MCF 10A (cell line): ENCODE measurements at regions not wholly inside any gene's neighbourhood (a gene's known extent, or its start where the extent isn't known, plus 50 kb on each side); places are given as distances from the start of the nearest gene placed in this dataset.

Experiments used
- BruUV-seq: library from RNA; stranded (reverse); fragments of 400-500 nt; replicated peaks from 2 replicates; lab custom pipeline; 2021; lab: Mats Ljungman, UMichigan
- CTCF ChIA-PET: fragments of 300-600 bp; sonication (Branson Sonifier 250); formaldehyde crosslinking; extraction: SDS; loops from one replicate; lab custom pipeline; 2021; ENCODE audit warnings: antibody characterized with exemption, inconsistent platforms; lab: Yijun Ruan, JAX
- POLR2A ChIA-PET: fragments of 300-600, 350-650 bp; sonication (Branson Sonifier 250); formaldehyde crosslinking; extraction: SDS; loops from one replicate; lab custom pipeline; 2020; ENCODE audit warnings: antibody characterized with exemption, inconsistent platforms; lab: Yijun Ruan, JAX
- DNase-seq: peaks from one replicate; pipeline ENCODE4 v3.0.0-alpha.2; 2018; ENCODE audit not compliant: unreplicated experiment
- H3K27ac Mint-ChIP-seq: one replicate; pipeline ENCODE4 v1.8.0; 2022; ENCODE audit warnings: mild to moderate bottlenecking, low read depth, mixed read lengths; ENCODE audit not compliant: unreplicated experiment
- H3K27me3 Mint-ChIP-seq: one replicate; pipeline ENCODE4 v1.8.0; 2022; ENCODE audit warnings: mixed read lengths; ENCODE audit not compliant: insufficient read depth, unreplicated experiment
- H3K36me3 Mint-ChIP-seq: one replicate; pipeline ENCODE4 v1.8.0; 2022; ENCODE audit warnings: mild to moderate bottlenecking, moderate library complexity, mixed read lengths; ENCODE audit not compliant: insufficient read depth, unreplicated experiment
- H3K4me1 Mint-ChIP-seq: one replicate; pipeline ENCODE4 v1.8.0; 2022; ENCODE audit warnings: mixed read lengths; ENCODE audit not compliant: insufficient read depth, unreplicated experiment
- H3K4me3 Mint-ChIP-seq: one replicate; pipeline ENCODE4 v1.8.0; 2022; ENCODE audit warnings: mild to moderate bottlenecking, moderate library complexity, mixed read lengths; ENCODE audit not compliant: unreplicated experiment
- H3K9me3 Mint-ChIP-seq: one replicate; pipeline ENCODE4 v1.8.0; 2022; ENCODE audit warnings: mixed read lengths; ENCODE audit not compliant: unreplicated experiment
- CTCF ChIP-seq: fragments of 200-600 bp; IDR thresholded peaks from one replicate; pipeline ENCODE4 v1.8.0; 2022; ENCODE audit warnings: antibody characterized with exemption, mild to moderate bottlenecking; ENCODE audit not compliant: unreplicated experiment
- intact Hi-C: fragments of 100-400 bp; cut with micrococcal nuclease; formaldehyde crosslinking; loops from 2 replicates; pipeline ENCODE4 v1.14.1; 2022

- BruUV-seq: no TSS peak
- H3K36me3 Mint-ChIP-seq: no peaks in the 10 kb centered on the region
- peaks cover 2% of the 10 kb centered on the region for H3K4me1 Mint-ChIP-seq
- H3K27ac Mint-ChIP-seq: no peak overlapping the region
- no peak overlapping the region for H3K4me3 Mint-ChIP-seq
- no peaks in the 10 kb centered on the region for H3K9me3 Mint-ChIP-seq
- ChIA-PET POLR2A (no interaction called here), CTCF (no interaction called here)
- intact Hi-C loops: no loop called here
- no peak for TF ChIP-seq CTCF
- H3K27me3 Mint-ChIP-seq: peaks cover 11% of the 10 kb centered on the region
- DNase-seq: no peak
Observed at GRCh38 chr10:121265360-121266123, 332.7 kb downstream of the FGFR2 start.

- H3K4me1 Mint-ChIP-seq: no peaks in the 10 kb centered on the region
- intact Hi-C loops: no loop called here
- BruUV-seq: no TSS peak
- POLR2A ChIA-PET: no interaction called here
- H3K27me3 Mint-ChIP-seq: peaks cover 19% of the 10 kb centered on the region
- H3K27ac Mint-ChIP-seq: no peak overlapping the region
- CTCF ChIA-PET: no interaction called here
- no peak for TF ChIP-seq CTCF
- H3K36me3 Mint-ChIP-seq: no peaks in the 10 kb centered on the region
- H3K9me3 Mint-ChIP-seq: no peaks in the 10 kb centered on the region
- no peak overlapping the region for H3K4me3 Mint-ChIP-seq
- no peak for DNase-seq
Observed at GRCh38 chr10:121266370-121266769, 331.9 kb downstream of the FGFR2 start.

- Mint-ChIP-seq H3K36me3 (no peaks in the 10 kb centered on the region), H3K4me1 (no peaks in the 10 kb centered on the region), H3K9me3 (no peaks in the 10 kb centered on the region), H3K4me3 (no peak overlapping the region), H3K27me3 (peaks cover 21% of the 10 kb centered on the region), H3K27ac (no peak overlapping the region)
- DNase-seq: no peak
- POLR2A ChIA-PET: no interaction called here
- CTCF ChIA-PET: no interaction called here
- no TSS peak for BruUV-seq
- no peak for TF ChIP-seq CTCF
- intact Hi-C loops: no loop called here
Observed at GRCh38 chr10:121267236-121268003, 330.8 kb downstream of the FGFR2 start.

GRCh38 chr10:121268363-121268762, 329.9 kb downstream of the FGFR2 start:
- Mint-ChIP-seq H3K4me3 (no peak overlapping the region), H3K9me3 (no peaks in the 10 kb centered on the region), H3K4me1 (no peaks in the 10 kb centered on the region), H3K27ac (no peak overlapping the region), H3K27me3 (peaks cover 21% of the 10 kb centered on the region), H3K36me3 (no peaks in the 10 kb centered on the region)
- no peak for TF ChIP-seq CTCF
- POLR2A ChIA-PET: interaction anchor here (0.7 kb wide), 1 partner anchor 88 kb away, joined by 5 read pairs; no protein-coding TSS in a partner anchor
- intact Hi-C loops: no loop called here
- no peak for DNase-seq
- CTCF ChIA-PET: no interaction called here
- no TSS peak for BruUV-seq
